H9 (cell line): ENCODE measurements at regions not wholly inside any gene's neighbourhood (a gene's known extent, or its start where the extent isn't known, plus 50 kb on each side); places are given as distances from the start of the nearest gene placed in this dataset.

Experiments
- DNase-seq: peaks from one replicate; pipeline ENCODE4 v3.0.0-alpha.2; 2017
- H2AFZ ChIP-seq: one replicate; pipeline ENCODE4 v1.6.1; 2013; ENCODE audit warnings: mild to moderate bottlenecking, low read length, control low read depth, moderate library complexity
- H2AK5ac ChIP-seq: 2 replicates; pipeline ENCODE4 v1.6.1; 2013; ENCODE audit warnings: low read length, control low read depth, mixed read lengths; ENCODE audit not compliant: insufficient read length
- H2BK120ac ChIP-seq: one replicate; pipeline ENCODE4 v1.6.1; 2013; ENCODE audit warnings: low read depth, mild to moderate bottlenecking, low read length, control low read depth, inconsistent platforms; ENCODE audit not compliant: poor library complexity, severe bottlenecking
- H2BK12ac ChIP-seq: 2 replicates; pipeline ENCODE4 v1.6.1; 2013; ENCODE audit warnings: low read length, control low read depth, mixed read lengths, low read depth; ENCODE audit not compliant: insufficient read length
- H2BK15ac ChIP-seq: 2 replicates; pipeline ENCODE4 v1.6.1; 2013; ENCODE audit warnings: low read depth, low read length, control low read depth
- H2BK20ac ChIP-seq: one replicate; pipeline ENCODE4 v1.6.1; 2013; ENCODE audit warnings: low read depth, mild to moderate bottlenecking, low read length, control low read depth, inconsistent platforms; ENCODE audit not compliant: poor library complexity, severe bottlenecking
- H2BK5ac ChIP-seq: 2 replicates; pipeline ENCODE4 v1.6.1; 2013; ENCODE audit warnings: low read length, control low read depth, mixed read lengths; ENCODE audit not compliant: insufficient read length
- H3K14ac ChIP-seq: 2 replicates; pipeline ENCODE4 v1.6.1; 2013; ENCODE audit warnings: low read length, control low read depth; ENCODE audit not compliant: insufficient read depth
- H3K18ac ChIP-seq: 2 replicates; pipeline ENCODE4 v1.6.1; 2013; ENCODE audit warnings: low read depth, mild to moderate bottlenecking, mixed read lengths, low read length, control low read depth; ENCODE audit not compliant: insufficient read length
- H3K23ac ChIP-seq: 2 replicates; pipeline ENCODE4 v1.6.1; 2013; ENCODE audit warnings: low read length, control low read depth, mixed read lengths, low read depth; ENCODE audit not compliant: insufficient read length
- H3K23me2 ChIP-seq: 2 replicates; pipeline ENCODE4 v1.6.1; 2013; ENCODE audit warnings: low read depth, mild to moderate bottlenecking, mixed read lengths, low read length, control low read depth; ENCODE audit not compliant: insufficient read length, poor library complexity, severe bottlenecking
- H3K27ac ChIP-seq: 2 replicates; pipeline ENCODE4 v1.5.1; 2013; ENCODE audit warnings: low read length, control low read depth, mixed read lengths, low read depth; ENCODE audit not compliant: insufficient read length
- H3K27me3 ChIP-seq: 2 replicates; pipeline ENCODE4 v1.6.1; 2013; ENCODE audit warnings: low read length, control low read depth, inconsistent platforms; ENCODE audit not compliant: insufficient read depth
- H3K4ac ChIP-seq: 2 replicates; pipeline ENCODE4 v1.6.1; 2013; ENCODE audit warnings: low read depth, mild to moderate bottlenecking, control low read depth, inconsistent platforms, low read length, moderate library complexity
- H3K4me1 ChIP-seq: 2 replicates; pipeline ENCODE4 v1.6.1; 2013; ENCODE audit warnings: low read length, control low read depth, inconsistent platforms; ENCODE audit not compliant: insufficient read depth
- H3K4me2 ChIP-seq: 2 replicates; pipeline ENCODE4 v1.6.1; 2013; ENCODE audit warnings: low read length, control low read depth, mixed read lengths; ENCODE audit not compliant: insufficient read length, insufficient read depth
- H3K56ac ChIP-seq: 2 replicates; pipeline ENCODE4 v1.6.1; 2013; ENCODE audit warnings: low read depth, mild to moderate bottlenecking, mixed read lengths, low read length, control low read depth; ENCODE audit not compliant: insufficient read length
- H3K79me1 ChIP-seq: 2 replicates; pipeline ENCODE4 v1.6.1; 2013; ENCODE audit warnings: low read depth, mild to moderate bottlenecking, moderate library complexity, low read length, control low read depth, inconsistent platforms; ENCODE audit not compliant: insufficient read depth, poor library complexity, severe bottlenecking
- H3K79me2 ChIP-seq: 2 replicates; pipeline ENCODE4 v1.6.1; 2013; ENCODE audit warnings: low read length, control low read depth, inconsistent platforms; ENCODE audit not compliant: insufficient read depth
- H3K9ac ChIP-seq: 2 replicates; pipeline ENCODE4 v1.6.1; 2013; ENCODE audit warnings: low read length, control low read depth, mixed read lengths; ENCODE audit not compliant: insufficient read length; ENCODE audit errors: extremely low read depth
- H3K9me3 ChIP-seq: one replicate; pipeline ENCODE4 v1.6.1; 2013; ENCODE audit warnings: low read depth, low read length, inconsistent platforms; ENCODE audit not compliant: control insufficient read depth
- H3T11ph ChIP-seq: one replicate; pipeline ENCODE4 v1.6.1; 2013; ENCODE audit warnings: mild to moderate bottlenecking, low read length, control low read depth, inconsistent platforms
- H4K20me1 ChIP-seq: one replicate; pipeline ENCODE4 v1.6.1; 2013; ENCODE audit not compliant: control insufficient read depth, insufficient read length, insufficient read depth
- H4K5ac ChIP-seq: 2 replicates; pipeline ENCODE4 v1.6.1; 2013; ENCODE audit warnings: low read depth, mild to moderate bottlenecking, mixed read lengths, low read length, control low read depth; ENCODE audit not compliant: insufficient read length
- H4K8ac ChIP-seq: replicated peaks from 2 replicates; pipeline ENCODE4 v1.6.1; 2013; ENCODE audit warnings: low read length, control low read depth, mixed read lengths, low read depth; ENCODE audit not compliant: insufficient read length
- H4K91ac ChIP-seq: 2 replicates; pipeline ENCODE4 v1.6.1; 2013; ENCODE audit warnings: low read depth, mild to moderate bottlenecking, moderate library complexity, mixed read lengths, low read length, control low read depth; ENCODE audit not compliant: insufficient read length
- H3K27ac Mint-ChIP-seq, 3 experiments: 2 replicates in 2 of 3; 3 replicates in 1 of 3; pipeline ENCODE4 v1.8.0; 2020 to 2021; ENCODE audit warnings: mixed read lengths in 3 of 3, mild to moderate bottlenecking in 1 of 3, moderate library complexity in 1 of 3
- H3K27me3 Mint-ChIP-seq: 2 replicates; pipeline ENCODE4 v1.8.0; 2021; ENCODE audit warnings: low read depth, mild to moderate bottlenecking, moderate library complexity, mixed read lengths
- H3K36me3 Mint-ChIP-seq, 3 experiments: 2 replicates in 2 of 3; 3 replicates in 1 of 3; pipeline ENCODE4 v1.8.0; 2020 to 2021; ENCODE audit warnings: low read depth in 3 of 3, mixed read lengths in 3 of 3; ENCODE audit not compliant: insufficient read depth in 1 of 3
- H3K4me1 Mint-ChIP-seq, 2 experiments: 2 replicates each; pipeline ENCODE4 v1.8.0; 2020; ENCODE audit warnings: mixed read lengths in 2 of 2
- H3K4me3 Mint-ChIP-seq, 2 experiments: 2 replicates in 1 of 2; 3 replicates in 1 of 2; pipeline ENCODE4 v1.8.0; 2020 to 2021; ENCODE audit warnings: mild to moderate bottlenecking in 2 of 2, mixed read lengths in 2 of 2, moderate library complexity in 1 of 2
- H3K9me3 Mint-ChIP-seq, 2 experiments: 2 replicates in 1 of 2; 3 replicates in 1 of 2; pipeline ENCODE4 v1.8.0; 2020; ENCODE audit warnings: mild to moderate bottlenecking in 2 of 2, mixed read lengths in 2 of 2, moderate library complexity in 1 of 2
- WGBS: extraction: QIAGEN DNeasy Blood & Tissue Kit; methylation state at CpG from one replicate; pipeline ENCODE4 v1.1.7; 2013; ENCODE audit warnings: missing lambda C conversion rate, low lambda C conversion rate, mixed read lengths; ENCODE audit not compliant: insufficient read length; ENCODE audit errors: extremely low coverage; 5-methylcytosine and 5-hydroxymethylcytosine counted together
- TF ChIP-seq, protein P1 (sequence below): fragments of 200-600 bp; sonication (generic); conservative IDR thresholded peaks from 3 replicates; pipeline ENCODE4 v1.8.0; 2021; ENCODE audit warnings: antibody characterized with exemption, mild to moderate bottlenecking

DNA sequence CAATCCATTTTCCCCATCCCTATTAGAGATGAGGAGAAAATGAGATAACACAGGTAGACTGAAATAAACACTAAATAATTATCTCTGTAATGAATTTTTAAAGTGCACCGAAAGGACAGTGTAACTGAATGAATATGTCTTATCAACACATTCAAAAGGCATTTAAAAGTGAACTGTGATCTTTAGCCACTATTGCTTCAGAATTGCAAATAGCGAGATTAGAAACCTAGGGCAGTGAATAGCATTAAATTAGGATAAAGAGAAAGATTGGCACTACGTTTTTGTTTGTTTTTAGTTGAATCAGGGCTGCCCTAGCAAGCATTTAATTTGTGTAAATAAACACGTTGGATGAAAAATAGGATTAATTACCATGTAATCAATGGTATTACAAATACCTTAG lies 537.5 kb downstream of the ELAVL2 start:
- H3K27ac Mint-ChIP-seq: no peak overlapping the region
- Histone ChIP-seq H3K23me2 (no peaks in the 10 kb centered on the region), H4K20me1 (no peaks in the 10 kb centered on the region), H2BK15ac (no peak overlapping the region), H4K91ac (no peak overlapping the region), H3K23ac (no peak overlapping the region), H2BK120ac (no peak overlapping the region), H3K56ac (no peak overlapping the region), H2AK5ac (no peak overlapping the region), H3K9me3 (no peaks in the 10 kb centered on the region), H3K4me1 (no peaks in the 10 kb centered on the region), H3K18ac (no peak overlapping the region), H3K4ac (no peak overlapping the region), H3K79me1 (no peaks in the 10 kb centered on the region), H4K8ac (no peak overlapping the region), H2BK12ac (no peak overlapping the region), H3K14ac (no peak overlapping the region), H3K79me2 (no peaks in the 10 kb centered on the region), H3K27ac (no peak overlapping the region), H2AFZ (no peak overlapping the region), H4K5ac (no peak overlapping the region), H3K27me3 (no peaks in the 10 kb centered on the region), H2BK20ac (no peak overlapping the region), H3K9ac (no peak overlapping the region), H3T11ph (no peak overlapping the region), H2BK5ac (no peak overlapping the region), H3K4me2 (no peak overlapping the region)
- peaks cover 4 to 7% of the 10 kb centered on the region in 2 experiments; a peak in 3 of 4 replicates for H3K4me1 Mint-ChIP-seq
- H3K36me3 Mint-ChIP-seq: no peaks in the 10 kb centered on the region
- no peaks in the 10 kb centered on the region for H3K9me3 Mint-ChIP-seq
- no CpG with 5 or more reads among the region's 4 CpGs for WGBS
- DNase-seq: no peak
- no peak overlapping the region for H3K4me3 Mint-ChIP-seq
- TF ChIP-seq, protein P1, sequence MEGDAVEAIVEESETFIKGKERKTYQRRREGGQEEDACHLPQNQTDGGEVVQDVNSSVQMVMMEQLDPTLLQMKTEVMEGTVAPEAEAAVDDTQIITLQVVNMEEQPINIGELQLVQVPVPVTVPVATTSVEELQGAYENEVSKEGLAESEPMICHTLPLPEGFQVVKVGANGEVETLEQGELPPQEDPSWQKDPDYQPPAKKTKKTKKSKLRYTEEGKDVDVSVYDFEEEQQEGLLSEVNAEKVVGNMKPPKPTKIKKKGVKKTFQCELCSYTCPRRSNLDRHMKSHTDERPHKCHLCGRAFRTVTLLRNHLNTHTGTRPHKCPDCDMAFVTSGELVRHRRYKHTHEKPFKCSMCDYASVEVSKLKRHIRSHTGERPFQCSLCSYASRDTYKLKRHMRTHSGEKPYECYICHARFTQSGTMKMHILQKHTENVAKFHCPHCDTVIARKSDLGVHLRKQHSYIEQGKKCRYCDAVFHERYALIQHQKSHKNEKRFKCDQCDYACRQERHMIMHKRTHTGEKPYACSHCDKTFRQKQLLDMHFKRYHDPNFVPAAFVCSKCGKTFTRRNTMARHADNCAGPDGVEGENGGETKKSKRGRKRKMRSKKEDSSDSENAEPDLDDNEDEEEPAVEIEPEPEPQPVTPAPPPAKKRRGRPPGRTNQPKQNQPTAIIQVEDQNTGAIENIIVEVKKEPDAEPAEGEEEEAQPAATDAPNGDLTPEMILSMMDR: no peak
- no peaks in the 10 kb centered on the region for H3K27me3 Mint-ChIP-seq
